A549 (cell line): ENCODE measurements at regions not wholly inside any gene's neighbourhood (a gene's known extent, or its start where the extent isn't known, plus 50 kb on each side); places are given as distances from the start of the nearest gene placed in this dataset.

Experiments
- ATAC-seq, 2 experiments: fragments of 200-7000 bp in 1 of 2; fragments of >200 bp in 1 of 2; cut with Nextera tagmentation in 1 of 2; cut with Tn5 transposase in 1 of 2; 3 replicates each; pipeline versions ENCODE4 v1.8.0 to v1.9.1; 2018 to 2020; ENCODE audit warnings: mild to moderate bottlenecking in 1 of 2, moderate library complexity in 1 of 2
- CTCF ChIA-PET: fragments of 300-600 bp; sonication (Branson Sonifier 250); formaldehyde crosslinking; extraction: SDS; loops from one replicate; lab custom pipeline; 2021; ENCODE audit warnings: antibody characterized with exemption, inconsistent platforms; lab: Yijun Ruan, JAX
- POLR2A ChIA-PET: fragments of 350-600 bp; formaldehyde crosslinking; extraction: SDS; loops from one replicate; lab custom pipeline; 2021; ENCODE audit warnings: antibody characterized with exemption, inconsistent platforms; lab: Yijun Ruan, JAX
- DNase-seq, 2 experiments: peaks; one replicate each; pipeline versions ENCODE4 v3.0.0 to v3.0.0-alpha.2; 2011 to 2016; ENCODE audit warnings: low read depth in 1 of 2, low spot score in 1 of 2
- FAIRE-seq: peaks from 2 replicates; lab custom pipeline; 2011; peaks lifted over from hg19 to GRCh38; lab: Jason Lieb, UNC
- H3K27ac ChIP-seq, 2 experiments: fragments of >200 bp; sonication (Bioruptor Twin); formaldehyde crosslinking; 3 replicates each; pipeline ENCODE4 v1.5.1; 2016 to 2017
- H3K4me1 ChIP-seq: fragments of >200 bp; sonication (Bioruptor Twin); formaldehyde crosslinking; 3 replicates; pipeline ENCODE4 v1.6.1; 2016
- H3K4me2 ChIP-seq: fragments of >200 bp; sonication (Bioruptor Twin); formaldehyde crosslinking; 3 replicates; pipeline ENCODE4 v1.6.1; 2016
- H3K4me3 ChIP-seq: fragments of >200 bp; sonication (Bioruptor Twin); formaldehyde crosslinking; 3 replicates; pipeline ENCODE4 v1.5.1; 2016
- H3K9me3 ChIP-seq: fragments of >200 bp; sonication (Bioruptor Twin); formaldehyde crosslinking; 3 replicates; pipeline ENCODE4 v1.6.1; 2016
- ATOH8 ChIP-seq: fragments of 250-450 bp; sonication (Bioruptor Pico); IDR thresholded peaks from 2 replicates; pipeline ENCODE4 v1.5.0; 2020; ENCODE audit warnings: low read depth, mild to moderate bottlenecking, moderate library complexity
- BCL3 ChIP-seq: fragments of >200 bp; sonication (Bioruptor Twin); formaldehyde crosslinking; IDR thresholded peaks from 3 replicates; pipeline ENCODE4 v1.6.1; 2016
- CBX8 ChIP-seq: fragments of 200-600 bp; sonication (generic); IDR thresholded peaks from 2 replicates; pipeline ENCODE4 v1.6.1; 2016
- CEBPB ChIP-seq, 2 experiments: fragments of >200 bp in 1 of 2; sonication (Bioruptor Twin) in 1 of 2; formaldehyde crosslinking in 1 of 2; IDR thresholded peaks; 2 replicates each; pipeline ENCODE4 v1.6.1; 2012 to 2016
- CHD4 ChIP-seq: fragments of 200-600 bp; sonication (generic); IDR thresholded peaks from 2 replicates; pipeline ENCODE4 v1.6.1; 2016; ENCODE audit warnings: antibody characterized with exemption, mild to moderate bottlenecking, borderline replicate concordance
- EHMT2 ChIP-seq: fragments of 200-600 bp; sonication (generic); IDR thresholded peaks from 2 replicates; pipeline ENCODE4 v1.6.1; 2016; ENCODE audit warnings: antibody characterized with exemption, low read depth, mild to moderate bottlenecking, moderate library complexity
- EP300 ChIP-seq, 2 experiments: fragments of >200 bp; sonication (Bioruptor Twin); formaldehyde crosslinking; IDR thresholded peaks; 2 replicates in 1 of 2; 3 replicates in 1 of 2; pipeline ENCODE4 v1.6.1; 2016 to 2017
- ESRRA ChIP-seq: fragments of 150-350 bp; IDR thresholded peaks from 2 replicates; pipeline ENCODE4 v1.6.1; 2014; ENCODE audit warnings: mild to moderate bottlenecking, low read length, borderline replicate concordance
- FOSB ChIP-seq: fragments of 250-450 bp; sonication (Bioruptor Pico); IDR thresholded peaks from 2 replicates; pipeline ENCODE4 v1.5.0; 2020; ENCODE audit warnings: mild to moderate bottlenecking, moderate library complexity
- FOSL2 ChIP-seq, 2 experiments: fragments of 450-650 bp in 1 of 2; fragments of >200 bp in 1 of 2; sonication (Bioruptor Twin) in 1 of 2; formaldehyde crosslinking; IDR thresholded peaks; 2 replicates each; pipeline versions ENCODE4 v1.5.0 to v1.6.1; 2016 to 2020; ENCODE audit warnings: mild to moderate bottlenecking in 1 of 2, moderate library complexity in 1 of 2
- GATA3 ChIP-seq: IDR thresholded peaks from 2 replicates; pipeline ENCODE4 v1.6.1; 2012; ENCODE audit warnings: borderline replicate concordance
- HES2 ChIP-seq: fragments of >200 bp; sonication (Bioruptor Twin); formaldehyde crosslinking; IDR thresholded peaks from 2 replicates; pipeline ENCODE4 v1.6.1; 2016
- HEYL ChIP-seq: fragments of 250-450 bp; sonication (Bioruptor Pico); IDR thresholded peaks from 2 replicates; pipeline ENCODE4 v1.8.0; 2021; ENCODE audit warnings: mild to moderate bottlenecking, moderate library complexity
- HMGXB4 ChIP-seq: fragments of 250-450 bp; sonication (Bioruptor Pico); IDR thresholded peaks from 2 replicates; pipeline ENCODE4 v1.5.0; 2021; ENCODE audit warnings: mild to moderate bottlenecking, moderate library complexity, borderline replicate concordance
- HOXB5 ChIP-seq: fragments of 250-450 bp; sonication (Bioruptor Pico); IDR thresholded peaks from 2 replicates; pipeline ENCODE4 v1.5.0; 2020; ENCODE audit warnings: mild to moderate bottlenecking, moderate library complexity
- JUN ChIP-seq, 2 experiments: fragments of >200 bp; sonication (Bioruptor Twin); formaldehyde crosslinking; IDR thresholded peaks; 2 replicates in 1 of 2; 3 replicates in 1 of 2; pipeline ENCODE4 v1.6.1; 2016 to 2017
- KDM1A ChIP-seq: fragments of 200-600 bp; sonication (generic); IDR thresholded peaks from 2 replicates; pipeline ENCODE4 v1.6.1; 2016; ENCODE audit warnings: low read depth, mild to moderate bottlenecking
- NFE2L2 ChIP-seq: fragments of 150-350 bp; conservative IDR thresholded peaks from 2 replicates; pipeline ENCODE4 v1.6.1; 2014; ENCODE audit warnings: low read length
- NPAS2 ChIP-seq: fragments of 250-450 bp; sonication (Bioruptor Pico); IDR thresholded peaks from 2 replicates; pipeline ENCODE4 v1.8.0; 2022; ENCODE audit warnings: mild to moderate bottlenecking, moderate library complexity, borderline replicate concordance
- POLR2A ChIP-seq: IDR thresholded peaks from 2 replicates; pipeline ENCODE4 v1.6.1; 2012; ENCODE audit warnings: mild to moderate bottlenecking, low read length
- RARB ChIP-seq: fragments of 250-450 bp; sonication (Bioruptor Pico); IDR thresholded peaks from 2 replicates; pipeline ENCODE4 v1.8.0; 2021; ENCODE audit warnings: mild to moderate bottlenecking, moderate library complexity
- RFX5 ChIP-seq: fragments of 450-650 bp; IDR thresholded peaks from 2 replicates; pipeline ENCODE4 v1.7.1; 2014; ENCODE audit warnings: antibody characterized with exemption, mild to moderate bottlenecking, moderate library complexity
- TFCP2L1 ChIP-seq: fragments of 250-450 bp; sonication (Bioruptor Pico); IDR thresholded peaks from 2 replicates; pipeline ENCODE4 v1.5.0; 2021; ENCODE audit warnings: mild to moderate bottlenecking
- TP53 ChIP-seq: fragments of 250-450 bp; sonication (Bioruptor Pico); IDR thresholded peaks from 2 replicates; pipeline ENCODE4 v1.5.0; 2021; ENCODE audit warnings: mild to moderate bottlenecking, moderate library complexity
- ZC3H11A ChIP-seq: fragments of 450-650 bp; IDR thresholded peaks from 2 replicates; pipeline ENCODE4 v1.6.1; 2014; ENCODE audit warnings: antibody characterized with exemption, mild to moderate bottlenecking
- ZNF302 ChIP-seq: fragments of 250-450 bp; sonication (Bioruptor Pico); IDR thresholded peaks from 2 replicates; pipeline ENCODE4 v1.9.0; 2021; ENCODE audit warnings: inconsistent platforms, mild to moderate bottlenecking, moderate library complexity
- WGBS: methylation state at CpG from one replicate; pipeline ENCODE4 v1.1.6; 2017; ENCODE audit errors: missing lambda C conversion rate; 5-methylcytosine and 5-hydroxymethylcytosine counted together
- TF ChIP-seq, protein P1 (sequence below): IDR thresholded peaks from 2 replicates; pipeline ENCODE4 v1.6.1; 2012
- TF ChIP-seq, protein P2 (sequence below): fragments of 150-350 bp; IDR thresholded peaks from 2 replicates; pipeline ENCODE4 v1.6.1; 2014; ENCODE audit warnings: low read depth, mild to moderate bottlenecking, low read length

GRCh38 chr1:50326026-50326425 is 97.2 kb downstream of the DMRTA2 start:
- ChIA-PET CTCF (interaction anchor here (1.4 to 1.5 kb wide), 2 partner anchors 8 to 22 kb away, joined by 4 to 5 read pairs; no protein-coding TSS in a partner anchor), POLR2A (no interaction called here)
- FAIRE-seq (no peak), ATAC-seq (no peak), DNase-seq (no peak)
- Histone ChIP-seq H3K27ac (no peak overlapping the region), H3K9me3 (no peaks in the 10 kb centered on the region), H3K4me3 (no peak overlapping the region), H3K4me2 (no peak overlapping the region), H3K4me1 (no peaks in the 10 kb centered on the region)
- WGBS, result 64% methylated on average over 15 of the region's 17 CpGs
- TF ChIP-seq NFE2L2 (no peak), CEBPB (IDR thresholded peaks at IDR 0.05) (no peak), HES2 (no peak), HMGXB4 (CRISPR knock-in tag) (no peak), BCL3 (no peak), ESRRA (no peak), POLR2A (no peak), EP300 (IDR thresholded peaks at IDR 0.05) (no peak), FOSL2 (IDR thresholded peaks at IDR 0.05) (no peak), FOSL2 (CRISPR knock-in tag; IDR thresholded peaks at IDR 0.05) (no peak), NPAS2 (CRISPR knock-in tag) (no peak), JUN (IDR thresholded peaks at IDR 0.05) (no peak), HOXB5 (CRISPR knock-in tag) (no peak), CBX8 (no peak), ZC3H11A (no peak), ATOH8 (no peak), EHMT2 (no peak), TP53 (no peak), TFCP2L1 (CRISPR knock-in tag) (no peak)
- TF ChIP-seq, protein P1, sequence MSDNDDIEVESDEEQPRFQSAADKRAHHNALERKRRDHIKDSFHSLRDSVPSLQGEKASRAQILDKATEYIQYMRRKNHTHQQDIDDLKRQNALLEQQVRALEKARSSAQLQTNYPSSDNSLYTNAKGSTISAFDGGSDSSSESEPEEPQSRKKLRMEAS, result no peak

- CTCF ChIA-PET, result interaction anchor here (4.9 kb wide), 1 partner anchor 10 kb away, joined by 24 read pairs; no protein-coding TSS in a partner anchor
- 6% methylated on average over 2 of the region's 2 CpGs for WGBS
- no peaks in the 10 kb centered on the region for H3K9me3 ChIP-seq
- POLR2A ChIA-PET, result no interaction called here
- no peak overlapping the region for H3K4me2 ChIP-seq
- no peak for DNase-seq
- H3K4me1 ChIP-seq, result no peaks in the 10 kb centered on the region
- no peak for ATAC-seq
- no peak for FAIRE-seq
- H3K4me3 ChIP-seq, result no peak overlapping the region
- no peak overlapping the region for H3K27ac ChIP-seq
- no peak for TF ChIP-seq KDM1A
- no peak for TF ChIP-seq HEYL
- TF ChIP-seq RFX5, result no peak
- TF ChIP-seq BCL3, result no peak
- TF ChIP-seq ZC3H11A, result no peak
- TF ChIP-seq ZNF302, result no peak
- TF ChIP-seq FOSL2 (IDR thresholded peaks at IDR 0.05), result no peak
- TF ChIP-seq FOSL2 (CRISPR knock-in tag; IDR thresholded peaks at IDR 0.05), result no peak
- TF ChIP-seq CBX8, result no peak
- TF ChIP-seq EHMT2, result no peak
- TF ChIP-seq RARB (CRISPR knock-in tag), result no peak
- no peak for TF ChIP-seq GATA3
- no peak for TF ChIP-seq FOSB
- no peak for TF ChIP-seq NFE2L2
- TF ChIP-seq CHD4, result no peak
- TF ChIP-seq, protein P2, sequence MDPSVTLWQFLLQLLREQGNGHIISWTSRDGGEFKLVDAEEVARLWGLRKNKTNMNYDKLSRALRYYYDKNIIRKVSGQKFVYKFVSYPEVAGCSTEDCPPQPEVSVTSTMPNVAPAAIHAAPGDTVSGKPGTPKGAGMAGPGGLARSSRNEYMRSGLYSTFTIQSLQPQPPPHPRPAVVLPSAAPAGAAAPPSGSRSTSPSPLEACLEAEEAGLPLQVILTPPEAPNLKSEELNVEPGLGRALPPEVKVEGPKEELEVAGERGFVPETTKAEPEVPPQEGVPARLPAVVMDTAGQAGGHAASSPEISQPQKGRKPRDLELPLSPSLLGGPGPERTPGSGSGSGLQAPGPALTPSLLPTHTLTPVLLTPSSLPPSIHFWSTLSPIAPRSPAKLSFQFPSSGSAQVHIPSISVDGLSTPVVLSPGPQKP, result no peak
- TF ChIP-seq, all 56 proteins: peak for 0
Measured at GRCh38 chr1:50322579-50322978, 100.7 kb downstream of the DMRTA2 start.
